ENCODE measurements at regions not wholly inside any gene's neighbourhood (a gene's known extent, or its start where the extent isn't known, plus 50 kb on each side); places are given as distances from the start of the nearest gene placed in this dataset.
"Not testable (repeated sequence)": the region's sequence is repeated elsewhere in the genome, so short reads cannot be mapped to it uniquely, and the experiment has no call there.

DNA sequence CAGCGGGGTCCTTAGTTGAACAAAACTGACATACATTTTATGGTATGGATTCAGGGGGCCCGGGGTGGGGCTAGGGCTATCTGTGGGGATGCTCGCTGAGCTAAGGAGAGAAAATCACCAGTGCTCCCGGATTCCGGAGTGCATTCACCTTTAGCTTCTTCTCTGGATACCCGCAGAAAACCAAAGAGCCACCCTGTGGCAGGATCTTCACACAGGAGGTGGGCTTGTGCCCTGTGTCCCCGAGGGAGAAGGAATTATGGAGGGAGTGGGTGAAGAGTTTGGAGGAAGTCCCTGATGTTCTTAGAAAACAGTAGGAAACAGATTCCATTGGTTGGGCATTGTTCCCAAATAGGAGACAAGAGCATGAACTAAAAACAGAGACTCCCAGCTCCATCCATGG, 385.2 kb upstream of the DEFB115 start:
- DNase-seq (ENCODE audit: low spot score); in situ Hi-C loops (cut with MboI; ENCODE audit: low sequenced_read_pairs, unreplicated experiment): not testable (repeated sequence)

DNA sequence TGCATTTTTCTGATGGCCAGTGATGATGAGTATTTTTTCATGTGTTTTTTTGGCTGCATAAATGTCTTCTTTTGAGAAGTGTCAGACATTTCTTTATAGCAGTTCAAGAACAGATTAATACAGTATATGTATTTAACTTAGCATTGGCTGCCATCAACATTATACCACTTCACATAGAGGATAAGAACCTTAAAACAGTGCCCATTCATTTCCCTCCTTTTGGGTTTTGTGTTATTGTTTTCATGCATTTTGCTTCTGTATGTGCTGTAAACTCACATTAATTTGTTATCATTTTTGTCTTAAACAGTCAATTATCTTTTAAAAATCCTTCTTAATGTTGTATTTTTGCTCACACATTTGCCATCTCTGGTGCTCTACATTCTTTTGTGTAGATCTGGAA, 381.6 kb upstream of the DEFB115 start:
- in situ Hi-C loops (cut with MboI; ENCODE audit: low sequenced_read_pairs, unreplicated experiment); DNase-seq (ENCODE audit: low spot score): not testable (repeated sequence)

DNA sequence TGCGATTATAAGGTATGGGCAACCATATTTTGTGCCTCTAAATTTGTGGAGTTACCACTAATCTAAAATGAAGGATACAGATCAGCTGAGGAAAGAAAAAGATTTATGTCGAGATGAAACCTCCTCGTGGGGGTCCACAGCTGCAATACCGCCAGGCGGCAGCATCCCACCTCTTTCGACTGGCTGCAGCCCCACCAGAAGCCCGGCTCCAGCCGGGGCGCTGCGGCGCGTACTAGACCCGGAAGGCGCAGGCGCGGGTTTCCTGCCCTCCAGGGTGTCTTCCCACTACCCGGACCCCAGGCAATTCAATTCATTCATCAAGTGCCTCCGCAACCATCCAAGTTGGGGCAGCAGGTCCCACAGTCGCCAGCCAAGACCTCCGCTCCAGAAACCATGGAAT, 366.1 kb upstream of the DEFB115 start:
- in situ Hi-C loops (cut with MboI; ENCODE audit: low sequenced_read_pairs, unreplicated experiment); DNase-seq (ENCODE audit: low spot score): not testable (repeated sequence)

DNA sequence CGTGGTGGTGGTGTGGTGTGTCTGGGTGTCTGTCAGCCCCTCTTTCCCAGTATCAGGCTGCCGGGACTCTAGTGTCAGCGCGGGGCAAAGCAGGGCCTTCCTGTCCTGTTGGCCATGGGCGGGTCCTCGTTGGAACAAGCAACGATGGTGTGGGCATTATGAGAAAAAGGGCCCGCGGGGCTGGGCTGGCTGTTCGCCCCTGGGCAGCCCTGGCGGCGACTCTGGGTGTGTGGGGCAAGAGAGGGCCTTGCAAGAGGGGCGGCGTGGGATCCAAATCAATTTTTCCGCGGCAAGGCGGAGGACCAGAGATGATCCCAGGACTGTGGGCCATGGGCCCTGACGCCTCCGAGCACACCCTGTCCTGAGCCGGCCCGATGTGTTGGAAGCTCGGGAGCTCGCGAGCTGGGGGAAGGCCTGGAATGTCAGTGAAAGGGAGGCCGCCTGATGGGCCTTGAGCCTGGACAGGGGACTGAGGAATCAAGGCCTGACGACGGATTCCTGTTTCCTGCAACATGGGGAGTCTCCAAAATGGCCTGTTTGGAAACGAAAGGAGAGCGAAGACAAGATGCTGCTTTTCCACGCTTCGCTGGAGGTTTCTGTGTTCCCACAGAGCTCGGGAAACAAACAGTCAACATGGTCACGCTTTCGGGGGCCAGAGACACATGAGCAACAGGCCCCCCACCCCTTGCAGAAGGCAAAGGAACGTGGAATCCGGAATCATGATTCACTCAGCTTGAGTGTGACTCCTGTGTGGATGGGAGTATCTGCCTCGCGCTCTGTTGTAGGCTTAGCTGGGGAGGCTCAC, 364.7 kb upstream of the DEFB115 start:
- in situ Hi-C loops (cut with MboI; ENCODE audit: low sequenced_read_pairs, unreplicated experiment): no loop called here
- no peak for DNase-seq (ENCODE audit: low spot score)
- TF ChIP-seq, protein P1, sequence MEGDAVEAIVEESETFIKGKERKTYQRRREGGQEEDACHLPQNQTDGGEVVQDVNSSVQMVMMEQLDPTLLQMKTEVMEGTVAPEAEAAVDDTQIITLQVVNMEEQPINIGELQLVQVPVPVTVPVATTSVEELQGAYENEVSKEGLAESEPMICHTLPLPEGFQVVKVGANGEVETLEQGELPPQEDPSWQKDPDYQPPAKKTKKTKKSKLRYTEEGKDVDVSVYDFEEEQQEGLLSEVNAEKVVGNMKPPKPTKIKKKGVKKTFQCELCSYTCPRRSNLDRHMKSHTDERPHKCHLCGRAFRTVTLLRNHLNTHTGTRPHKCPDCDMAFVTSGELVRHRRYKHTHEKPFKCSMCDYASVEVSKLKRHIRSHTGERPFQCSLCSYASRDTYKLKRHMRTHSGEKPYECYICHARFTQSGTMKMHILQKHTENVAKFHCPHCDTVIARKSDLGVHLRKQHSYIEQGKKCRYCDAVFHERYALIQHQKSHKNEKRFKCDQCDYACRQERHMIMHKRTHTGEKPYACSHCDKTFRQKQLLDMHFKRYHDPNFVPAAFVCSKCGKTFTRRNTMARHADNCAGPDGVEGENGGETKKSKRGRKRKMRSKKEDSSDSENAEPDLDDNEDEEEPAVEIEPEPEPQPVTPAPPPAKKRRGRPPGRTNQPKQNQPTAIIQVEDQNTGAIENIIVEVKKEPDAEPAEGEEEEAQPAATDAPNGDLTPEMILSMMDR (IDR thresholded peaks at IDR 0.05; ENCODE audit: borderline replicate concordance, control extremely low read depth, extremely low read depth, insufficient read depth, missing control alignments): no peak

DNA sequence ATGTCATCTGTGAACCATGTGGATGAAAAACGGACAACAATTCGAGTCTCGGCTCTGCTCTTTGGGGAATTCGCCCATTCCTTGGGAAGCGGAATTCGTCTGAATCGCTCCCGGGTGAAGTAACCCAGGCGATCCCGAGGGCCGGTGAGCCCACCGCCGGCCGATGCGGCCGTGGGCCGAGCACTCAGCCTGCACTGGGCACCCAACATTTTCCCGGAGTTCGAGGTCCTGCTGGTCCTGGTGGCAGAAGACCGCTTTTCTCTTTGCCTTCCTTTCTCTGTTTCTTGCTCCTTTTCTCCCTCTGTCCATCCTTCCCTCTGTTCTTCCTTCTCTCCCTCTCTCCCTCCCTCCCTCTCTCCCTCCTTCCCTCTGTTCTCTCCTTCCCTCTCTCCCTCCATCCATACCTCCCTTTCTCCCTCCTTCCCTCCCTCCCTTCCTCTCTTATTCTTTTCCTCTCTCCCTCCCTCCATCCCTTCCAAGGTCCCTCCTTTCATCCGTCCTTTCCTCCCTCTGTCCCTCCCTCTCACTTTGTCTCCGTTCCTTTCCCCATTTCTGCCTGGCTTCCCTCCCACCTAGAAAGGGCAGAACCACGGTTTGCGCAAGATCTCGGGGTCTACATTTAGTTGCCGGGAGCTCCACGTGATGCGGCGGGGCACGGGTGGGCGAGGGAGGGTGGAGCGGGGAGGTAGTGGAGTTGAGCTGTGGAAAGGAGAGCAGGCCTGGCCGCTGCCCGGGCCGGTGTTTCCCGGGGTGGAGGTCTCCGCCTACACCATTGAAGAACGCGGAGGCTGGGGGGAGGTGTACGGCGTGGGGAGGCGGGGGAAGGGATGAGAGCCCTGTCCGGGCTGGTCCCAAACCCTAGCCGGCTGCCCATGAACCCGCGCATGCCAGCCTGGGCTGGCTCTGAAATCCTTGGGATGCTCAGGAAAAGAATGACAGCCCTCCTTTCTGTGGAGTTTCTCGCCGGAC, 363.8 kb upstream of the DEFB115 start:
- DNase-seq (ENCODE audit: low spot score); in situ Hi-C loops (cut with MboI; ENCODE audit: low sequenced_read_pairs, unreplicated experiment): not testable (repeated sequence)

DNA sequence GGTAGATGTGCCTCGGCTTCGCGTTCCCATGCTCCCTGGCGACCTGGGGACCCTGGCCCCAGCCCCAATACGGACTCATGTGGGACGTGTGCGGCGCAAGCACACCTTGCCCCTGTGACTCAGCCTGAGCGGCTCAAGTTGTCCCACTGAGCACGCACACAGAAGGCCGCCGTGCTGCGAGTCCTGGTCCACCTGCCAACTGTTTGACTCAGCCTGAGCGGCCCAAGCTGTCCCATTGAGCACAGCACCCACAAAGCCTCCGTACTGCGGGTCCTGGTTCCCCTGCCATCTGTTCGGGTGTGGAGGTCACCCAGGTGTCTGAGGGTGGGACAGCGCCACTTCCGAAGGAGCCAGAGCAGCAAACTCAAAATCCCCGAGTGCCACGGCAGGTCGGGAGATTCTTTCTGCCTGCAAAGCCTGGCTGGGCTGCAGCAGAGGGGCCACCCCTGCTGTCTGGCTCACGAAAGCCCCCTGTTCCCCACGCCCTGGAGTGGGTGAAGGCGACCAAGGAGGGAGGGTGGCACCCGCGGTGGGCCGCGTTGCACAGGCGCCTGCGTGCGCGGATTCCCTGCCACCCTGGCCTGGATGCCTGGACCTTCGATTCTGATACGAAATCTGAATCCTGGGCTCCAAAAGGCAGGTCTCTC, 362.6 kb upstream of the DEFB115 start:
- DNase-seq (ENCODE audit: low spot score); in situ Hi-C loops (cut with MboI; ENCODE audit: low sequenced_read_pairs, unreplicated experiment): not testable (repeated sequence)

DNA sequence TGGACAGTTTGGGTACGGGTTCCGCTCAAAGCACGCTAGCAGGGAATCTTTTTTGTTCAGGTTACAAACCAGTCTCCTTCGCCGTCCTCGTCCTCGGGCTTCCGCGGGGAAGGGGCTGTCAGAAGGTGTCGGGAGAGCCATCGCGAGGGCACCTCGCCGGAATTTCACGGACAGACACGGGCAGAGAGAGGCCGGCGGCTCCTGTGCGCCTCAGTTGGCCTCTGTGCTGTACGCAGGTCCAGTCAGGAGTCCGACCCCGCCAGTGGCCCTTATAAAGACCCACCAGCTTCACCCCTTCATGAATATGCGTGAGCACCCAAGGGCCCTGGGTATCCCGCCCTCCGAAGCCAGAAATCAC, 362.1 kb upstream of the DEFB115 start:
- DNase-seq (ENCODE audit: low spot score); in situ Hi-C loops (cut with MboI; ENCODE audit: low sequenced_read_pairs, unreplicated experiment): not testable (repeated sequence)

DNA sequence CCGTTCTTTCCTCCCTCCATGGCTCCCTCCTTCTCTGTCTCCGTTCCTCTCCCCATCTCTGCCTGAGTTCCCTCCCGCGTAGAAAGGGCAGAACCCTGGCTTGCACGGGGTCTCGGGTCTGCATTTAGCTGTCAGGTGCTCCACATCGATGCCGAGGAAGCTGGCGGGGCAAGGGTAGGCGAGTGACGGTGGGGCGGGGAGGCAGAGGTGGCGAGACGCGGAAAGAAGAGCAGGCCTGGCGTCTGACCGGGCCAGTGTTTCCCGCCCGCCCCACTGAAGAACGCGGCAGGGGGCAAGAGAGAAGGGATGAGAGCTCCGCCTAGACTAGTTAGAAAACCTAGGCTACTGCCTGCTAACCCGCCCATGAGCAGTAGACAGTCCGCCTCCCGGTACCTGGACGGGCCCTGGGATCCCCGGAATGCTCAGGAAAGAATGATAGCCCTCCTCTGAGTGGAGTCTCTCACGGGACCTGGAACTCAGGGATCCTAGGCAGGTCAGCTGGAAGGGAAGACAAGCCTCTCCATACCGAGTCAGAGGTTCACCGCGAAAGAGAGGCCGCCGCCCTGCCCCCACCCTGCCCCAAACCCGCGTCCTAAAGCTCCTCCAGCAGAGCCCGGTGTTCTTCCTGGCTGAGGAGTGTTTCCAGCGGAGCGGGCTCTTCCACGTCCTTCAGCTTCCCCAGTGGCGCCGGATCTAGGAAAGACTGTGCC, 357.9 kb upstream of the DEFB115 start:
- in situ Hi-C loops (cut with MboI; ENCODE audit: low sequenced_read_pairs, unreplicated experiment): not testable (repeated sequence)

DNA sequence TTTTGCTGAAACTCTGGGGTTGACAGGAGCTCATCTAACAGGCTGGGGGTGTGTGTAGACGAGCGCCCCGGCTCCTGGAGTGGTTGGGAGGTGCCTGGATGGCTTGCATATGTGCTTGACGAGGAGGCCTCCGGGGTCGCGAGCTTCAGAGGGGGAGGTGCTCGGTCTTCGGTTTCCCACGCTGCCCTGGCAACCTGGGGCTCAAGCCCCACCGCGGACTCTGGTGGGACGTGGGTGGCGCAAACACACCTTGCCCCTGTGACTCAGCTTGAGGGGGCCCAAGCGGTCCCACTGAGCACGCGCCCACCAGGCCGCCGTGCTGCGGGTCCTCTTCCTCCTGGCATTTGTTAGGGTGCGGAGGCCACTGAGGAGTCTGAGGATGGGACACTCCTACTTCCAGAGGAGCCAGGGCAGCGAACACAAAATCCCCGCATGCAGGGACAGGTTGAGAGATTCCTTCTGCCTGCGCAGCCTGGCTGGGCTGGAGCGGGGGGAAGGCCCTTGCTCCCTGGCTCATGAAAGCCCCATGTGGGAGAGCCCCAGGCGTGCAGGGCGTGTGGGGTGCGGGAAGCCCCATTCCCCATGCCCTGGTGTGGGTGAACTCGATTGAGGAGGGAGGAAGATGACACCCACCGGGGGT, 357.3 kb upstream of the DEFB115 start:
- DNase-seq (ENCODE audit: low spot score); in situ Hi-C loops (cut with MboI; ENCODE audit: low sequenced_read_pairs, unreplicated experiment): not testable (repeated sequence)

More for the DNA sequence above, 357.9 kb upstream of the DEFB115 start:
- not testable (repeated sequence) for DNase-seq (ENCODE audit: low spot score)

DNA sequence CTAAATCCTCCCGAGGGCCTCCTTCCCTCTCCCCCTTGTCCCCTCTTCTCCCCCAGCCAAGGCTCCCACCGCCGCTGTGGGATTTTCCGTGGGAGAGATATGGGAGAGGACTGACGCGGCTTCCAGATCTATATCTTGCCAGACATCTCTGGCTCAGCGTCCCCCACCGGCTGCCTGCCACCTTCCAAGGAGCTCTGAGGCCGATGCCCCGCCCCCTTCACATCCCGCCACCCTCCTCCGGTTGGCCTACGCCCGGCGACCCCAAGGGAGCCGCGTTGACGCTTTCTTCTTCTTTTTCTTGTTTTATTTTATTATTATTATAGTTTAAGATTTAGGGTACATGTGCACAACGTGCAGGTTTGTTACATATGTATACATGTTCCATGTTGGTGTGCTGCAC, 352.2 kb upstream of the DEFB115 start:
- DNase-seq (ENCODE audit: low spot score); in situ Hi-C loops (cut with MboI; ENCODE audit: low sequenced_read_pairs, unreplicated experiment): not testable (repeated sequence)
